COLO668 (cell line): ENCODE measurements at regions not wholly inside any gene's neighbourhood (a gene's known extent, or its start where the extent isn't known, plus 50 kb on each side); places are given as distances from the start of the nearest gene placed in this dataset.

ENCODE experiments used
- DNase-seq: peaks from one replicate; lab custom pipeline; 2025; ENCODE audit not compliant: unreplicated experiment; lab: John Stamatoyannopoulos, UW

DNA sequence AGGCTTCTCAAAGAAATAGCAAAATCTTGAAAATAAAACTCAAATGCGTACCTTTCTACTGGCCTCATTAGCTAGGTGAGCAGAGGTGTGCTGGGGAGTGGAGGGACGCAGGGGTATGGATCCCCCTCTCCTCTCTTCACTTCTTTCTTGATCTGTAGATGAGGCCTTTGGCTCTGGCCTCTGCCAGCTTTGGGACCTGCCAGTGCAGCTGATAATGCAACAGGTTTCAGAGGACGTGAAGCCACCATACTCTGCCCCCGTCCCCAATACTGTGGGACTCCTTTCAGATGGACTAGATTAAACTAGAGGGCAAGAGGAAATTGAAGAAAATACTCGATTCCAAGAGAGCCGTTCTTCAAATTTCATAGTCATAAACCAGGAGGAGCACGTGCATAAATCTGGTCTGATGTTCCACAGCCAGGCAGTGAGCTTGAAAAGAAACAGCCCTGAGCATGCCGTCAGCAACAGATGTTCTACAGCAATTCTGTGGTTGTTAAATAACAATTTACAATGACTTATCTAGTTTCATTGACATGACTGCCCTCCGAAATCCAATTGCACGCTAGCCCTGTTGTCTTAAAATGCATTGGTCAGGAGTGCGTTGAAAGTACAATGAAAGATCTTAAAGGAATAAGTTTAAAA lies 245.3 kb upstream of the FOXQ1 start:
- DNase-seq, result no peak

DNA sequence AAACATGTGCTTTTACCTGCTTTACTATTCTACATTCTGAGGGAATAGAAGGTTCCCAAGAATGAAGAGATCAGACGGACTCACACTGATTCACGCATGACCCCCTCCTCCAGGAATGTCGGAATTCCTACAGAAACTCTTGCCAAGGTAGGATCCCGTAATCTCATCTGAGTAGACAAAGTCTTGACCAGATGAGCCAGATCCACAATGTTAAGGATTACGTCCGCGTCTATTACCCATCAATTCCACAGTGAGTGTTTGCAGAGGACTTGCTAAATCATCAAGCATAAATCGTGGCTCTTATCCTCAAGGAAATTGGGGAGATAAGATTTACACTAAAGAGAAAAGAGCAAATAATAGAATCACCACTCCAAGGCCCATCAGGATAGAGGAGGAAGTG lies 245.9 kb upstream of the FOXQ1 start:
- DNase-seq, result no peak

DNA sequence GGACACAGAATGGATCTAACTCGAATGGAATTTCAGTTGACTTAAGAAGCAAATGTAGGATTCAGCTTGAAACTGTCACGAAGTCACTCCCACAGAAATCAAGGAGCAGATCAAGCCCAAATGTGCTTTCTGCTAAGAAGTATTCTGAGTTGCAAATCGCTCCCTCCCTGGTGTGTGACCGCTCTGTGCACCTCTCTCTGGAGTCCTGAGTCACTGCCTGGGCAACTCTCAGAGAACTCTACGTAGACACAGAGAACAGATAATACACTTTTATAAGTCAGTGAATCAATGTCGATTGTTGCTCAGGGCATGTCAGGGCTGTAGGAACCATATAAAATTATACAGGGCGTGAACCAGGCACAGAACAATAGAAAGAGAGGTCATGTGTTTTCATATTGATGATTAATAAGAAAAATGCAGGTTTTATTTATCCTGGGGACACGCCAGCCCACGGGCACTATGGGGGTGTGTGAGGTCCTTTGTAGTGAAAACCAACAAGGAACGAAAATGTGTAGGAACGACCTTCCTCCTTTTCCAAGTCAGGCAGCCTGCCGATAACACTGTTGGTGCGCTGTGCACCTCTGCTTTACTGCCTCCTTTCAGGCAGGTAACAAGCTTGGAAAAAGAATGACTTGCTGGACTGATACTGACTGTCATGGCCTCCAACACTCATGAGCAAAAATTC lies 248.1 kb upstream of the FOXQ1 start:
- DNase-seq, result no peak

DNA sequence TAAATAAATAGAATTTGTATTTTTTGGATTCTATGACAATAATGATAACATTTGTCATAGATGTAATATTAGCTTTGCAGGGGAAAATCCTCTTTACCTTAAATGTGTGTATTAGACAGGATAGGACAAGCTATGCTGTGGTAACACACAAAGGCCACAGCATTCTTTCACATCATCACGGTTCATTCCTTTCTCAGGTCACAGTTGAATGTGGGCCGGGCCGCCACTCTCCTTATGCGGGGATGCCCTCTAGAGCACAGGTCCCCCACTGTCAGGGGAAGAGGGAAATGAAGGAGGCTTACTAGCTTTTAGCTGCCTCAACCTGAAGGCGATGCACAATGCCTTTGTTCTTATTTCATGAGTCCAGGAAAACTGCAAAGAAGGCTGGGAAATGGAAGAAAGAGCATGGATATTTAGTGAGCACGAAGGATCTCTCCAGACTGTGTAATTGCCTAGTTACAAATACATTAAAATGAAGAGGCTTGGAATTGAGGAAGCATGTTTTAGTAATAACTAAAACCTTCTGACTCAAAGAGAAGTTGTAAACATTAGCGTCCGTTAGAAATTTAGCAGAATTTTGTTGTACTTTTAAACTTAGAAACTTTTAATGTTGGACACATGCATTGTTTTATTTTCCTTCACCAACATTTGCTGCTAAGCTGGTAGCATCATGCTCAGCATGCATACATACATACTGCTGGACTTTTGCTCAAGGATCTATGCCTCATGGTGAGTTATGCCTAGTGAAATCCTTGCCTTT lies 248.9 kb upstream of the FOXQ1 start:
- DNase-seq, result no peak

DNA sequence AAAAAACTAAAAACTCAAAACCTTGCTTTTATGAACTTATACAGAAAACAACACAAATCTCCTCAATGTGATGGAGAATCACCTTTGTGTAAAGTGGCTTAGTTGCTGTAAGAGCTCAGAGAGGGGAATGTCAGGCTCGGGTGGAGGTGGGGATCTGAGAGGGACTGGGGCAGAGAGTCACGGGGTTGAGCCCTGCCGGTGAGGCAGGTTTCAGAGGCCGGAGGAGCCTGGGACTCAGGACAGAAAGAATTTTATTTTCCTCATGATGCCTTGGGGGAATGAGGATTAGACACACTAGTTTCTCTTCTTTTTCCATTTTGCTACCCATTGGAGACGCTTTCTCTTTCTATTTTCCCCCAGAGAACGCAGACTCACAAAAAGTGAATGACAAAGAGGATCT lies 252.3 kb upstream of the FOXQ1 start:
- no peak for DNase-seq

DNA sequence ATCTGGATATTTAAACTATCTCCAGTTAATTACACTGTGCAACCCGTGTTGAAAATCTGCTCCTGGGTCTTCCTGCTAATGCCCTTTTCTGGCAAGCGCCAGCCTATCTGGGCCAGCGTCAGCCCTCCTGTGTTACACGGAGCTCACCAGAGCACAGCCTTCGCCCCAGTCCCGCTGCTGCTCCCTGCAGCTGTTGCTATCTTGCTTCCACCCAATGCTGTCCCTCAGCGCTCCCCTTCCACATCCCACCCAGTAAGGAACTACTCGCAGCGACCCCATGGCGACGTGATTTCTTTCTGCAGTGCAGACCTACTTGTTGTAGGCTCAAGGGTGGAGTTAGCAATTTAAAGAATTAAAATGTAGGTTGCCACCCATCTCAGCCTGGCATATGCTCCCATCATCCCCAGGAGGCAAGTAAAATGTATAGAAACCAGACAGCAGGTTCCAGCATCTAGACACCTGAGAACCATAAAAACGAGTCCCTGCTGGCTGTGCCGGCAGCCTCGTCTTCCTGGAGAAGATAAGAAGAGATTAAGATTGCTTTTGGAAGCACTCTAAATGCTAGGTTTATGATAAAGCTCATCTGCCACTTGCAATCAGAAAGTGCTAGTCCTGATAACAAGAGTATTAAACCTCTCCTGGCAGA lies 254.3 kb upstream of the FOXQ1 start:
- DNase-seq, result no peak

DNA sequence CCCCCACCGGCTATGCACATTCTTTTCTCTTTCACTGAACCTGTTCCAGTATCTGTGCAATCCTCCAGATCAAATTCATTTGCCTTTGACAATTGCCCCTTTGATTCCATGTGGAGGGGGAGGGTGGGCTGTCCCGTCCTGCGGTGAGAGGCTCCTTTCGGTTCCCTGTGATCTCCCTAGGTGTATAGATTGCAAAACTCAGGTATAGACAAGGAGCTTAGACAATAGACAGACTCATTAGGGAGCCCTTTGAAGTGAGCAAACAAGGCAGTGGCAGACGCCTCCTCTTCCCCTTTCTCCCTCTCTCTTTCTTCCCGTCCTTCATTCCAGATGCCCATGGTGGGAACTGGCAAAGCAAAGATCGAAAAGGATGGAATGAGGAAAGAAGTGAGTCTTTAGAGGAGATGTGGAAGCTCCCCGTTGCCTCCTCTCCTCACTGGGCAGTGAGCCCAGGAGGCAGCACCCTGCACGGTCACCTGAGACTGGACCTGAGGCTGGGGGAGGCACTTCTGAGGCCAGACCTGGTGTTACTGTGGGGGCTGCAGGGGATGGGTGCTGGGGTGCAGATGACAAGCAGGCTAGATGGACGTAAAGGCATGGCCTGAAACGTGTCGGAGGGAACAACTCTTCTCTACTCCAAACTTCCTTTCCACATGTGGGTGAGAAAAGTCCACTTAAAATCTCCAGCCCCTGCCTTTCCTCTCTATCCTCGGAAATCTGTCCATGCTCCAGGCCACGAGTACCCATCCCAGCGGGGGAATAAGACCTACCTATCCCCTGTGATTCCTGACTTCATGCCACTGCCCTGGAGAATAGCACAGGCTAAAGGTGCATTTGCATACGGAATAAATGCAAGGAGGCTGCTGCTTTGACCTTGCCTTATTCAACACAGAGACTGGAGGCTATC lies 256.6 kb upstream of the FOXQ1 start:
- no peak for DNase-seq

DNA sequence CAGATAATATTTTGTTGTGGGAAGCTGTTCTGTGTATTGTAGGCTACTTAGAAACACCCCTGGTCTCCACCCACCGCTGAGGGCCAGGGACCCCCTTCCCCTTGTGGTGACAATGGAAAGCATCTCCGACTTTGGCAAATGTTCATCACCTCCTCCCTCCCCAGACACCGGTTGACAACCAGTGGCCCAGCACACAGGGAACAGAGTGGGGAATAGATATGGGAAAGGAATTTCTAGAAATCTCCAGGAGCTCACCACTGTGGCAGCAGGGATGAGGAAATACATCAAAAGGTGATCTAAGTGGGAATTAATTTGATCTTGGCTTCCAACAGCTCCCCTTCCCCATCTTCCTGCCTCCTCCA lies 257.3 kb upstream of the FOXQ1 start:
- no peak for DNase-seq

DNA sequence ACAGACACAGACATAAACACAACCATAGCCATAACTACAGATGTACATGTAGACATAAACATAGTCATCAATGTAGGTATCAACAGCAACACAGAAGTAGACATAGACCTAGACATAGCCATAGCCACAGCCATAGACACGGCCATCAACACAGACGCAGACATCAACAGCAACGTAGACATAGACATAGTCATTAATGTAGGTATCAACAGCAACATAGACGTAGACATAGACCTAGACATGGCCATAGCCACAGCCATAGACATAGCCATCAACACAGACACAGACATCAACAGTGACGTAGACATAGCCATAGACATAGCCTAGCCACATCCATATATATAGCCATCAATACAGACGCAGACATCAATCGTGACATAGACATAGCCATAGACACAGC lies 258.3 kb upstream of the FOXQ1 start:
- no peak for DNase-seq

DNA sequence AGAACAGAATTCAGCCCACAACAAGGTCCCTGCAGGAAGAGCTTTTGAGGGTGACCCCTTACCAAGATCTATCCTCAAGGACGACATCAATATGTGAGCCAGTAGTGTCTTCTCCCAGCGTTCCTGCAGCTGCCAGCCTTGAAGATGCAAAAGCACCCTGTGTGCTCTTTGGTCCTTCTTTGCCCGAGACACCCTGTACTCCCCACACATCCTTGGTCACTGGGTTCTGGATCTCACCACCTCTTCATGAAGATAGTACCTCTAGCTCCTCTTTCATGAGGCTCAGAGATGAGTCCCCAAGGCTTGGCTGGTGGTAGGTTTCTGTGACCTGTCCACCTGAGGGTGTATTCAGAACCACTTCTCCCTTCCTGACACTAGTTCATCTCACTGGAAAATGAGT lies 259.6 kb upstream of the FOXQ1 start:
- DNase-seq, result no peak

DNA sequence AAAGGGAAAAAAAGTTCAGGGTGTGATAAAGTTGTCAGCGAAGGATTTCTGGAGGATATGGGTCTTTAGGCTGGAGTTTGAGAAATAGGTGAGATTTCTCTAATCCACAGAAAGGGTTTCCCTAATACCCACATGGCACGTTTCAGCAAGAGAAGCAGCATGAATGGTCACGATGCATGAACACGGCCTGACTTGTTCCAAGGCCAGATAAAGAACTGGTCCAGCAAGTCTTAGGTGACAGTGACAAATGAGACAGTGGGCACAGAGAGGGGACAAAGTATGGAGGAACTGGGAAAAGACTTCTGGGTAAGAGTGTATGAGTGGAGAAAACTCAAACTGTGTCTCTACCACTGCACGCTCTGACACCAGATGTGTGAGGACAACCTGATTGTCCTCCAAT lies 262.0 kb upstream of the FOXQ1 start:
- DNase-seq, result no peak

DNA sequence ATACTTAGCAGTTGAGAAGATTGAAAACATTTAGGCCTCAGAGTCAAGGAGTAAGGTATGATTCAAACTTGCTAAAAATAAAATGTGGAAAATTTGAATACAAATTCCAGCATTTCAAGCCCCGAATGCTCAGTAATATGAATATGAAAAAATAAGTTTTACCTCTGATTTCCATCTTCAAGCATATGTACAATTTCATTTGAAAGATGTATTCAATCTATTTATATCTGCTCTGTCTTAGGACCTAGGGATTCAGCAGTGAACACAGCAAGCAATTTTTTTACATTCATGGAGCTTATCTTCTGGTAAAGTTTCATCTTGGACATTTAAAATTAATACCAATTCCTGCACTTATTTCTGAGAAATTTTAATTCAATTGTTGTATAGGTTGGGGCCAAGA lies 262.7 kb upstream of the FOXQ1 start:
- no peak for DNase-seq

DNA sequence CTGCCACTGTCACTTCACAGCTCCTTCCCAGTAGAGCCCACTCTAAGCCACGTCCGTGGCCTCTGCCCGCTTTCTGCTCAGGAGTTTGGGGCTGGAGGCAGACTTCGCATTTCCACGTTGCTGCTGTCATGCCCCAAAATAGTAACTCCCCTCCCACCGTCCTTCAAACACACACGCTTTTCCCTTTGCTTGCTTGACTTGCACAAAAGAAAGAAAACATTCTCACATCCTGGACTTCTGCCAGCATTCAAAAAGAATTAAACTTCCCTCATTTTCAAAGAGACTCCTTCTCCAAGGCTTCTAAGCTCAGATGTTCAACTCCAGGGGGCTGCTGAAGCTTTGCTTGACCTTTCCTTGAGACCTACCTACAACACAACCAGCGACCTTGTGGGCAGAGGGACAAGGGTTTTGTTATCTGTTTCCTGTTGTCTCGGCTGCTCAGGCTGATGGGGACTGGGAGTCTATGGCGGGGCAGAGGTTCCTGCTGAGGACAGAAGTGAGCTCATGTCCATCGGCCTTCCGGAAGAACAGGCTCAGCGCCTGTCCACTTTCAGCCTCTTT lies 263.8 kb upstream of the FOXQ1 start:
- no peak for DNase-seq

DNA sequence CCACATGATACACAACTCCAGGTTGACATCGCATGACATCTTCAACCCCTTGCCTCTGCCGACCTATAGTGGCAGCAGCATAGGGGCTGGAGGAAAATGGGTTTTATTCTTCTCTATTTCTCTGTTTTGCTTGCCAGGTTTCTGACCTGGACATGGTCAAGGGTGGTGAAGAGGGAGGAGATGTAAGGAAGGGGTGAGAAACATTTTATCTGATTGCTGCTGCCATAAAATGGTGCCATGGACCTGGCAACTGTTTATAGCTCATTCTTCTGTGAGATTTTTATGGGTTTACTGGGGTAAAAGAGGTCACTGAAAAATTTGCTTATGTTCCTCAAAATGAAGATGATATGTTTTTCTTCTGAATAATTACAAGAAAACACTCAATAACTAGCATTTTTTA lies 266.7 kb upstream of the FOXQ1 start:
- DNase-seq, result no peak

DNA sequence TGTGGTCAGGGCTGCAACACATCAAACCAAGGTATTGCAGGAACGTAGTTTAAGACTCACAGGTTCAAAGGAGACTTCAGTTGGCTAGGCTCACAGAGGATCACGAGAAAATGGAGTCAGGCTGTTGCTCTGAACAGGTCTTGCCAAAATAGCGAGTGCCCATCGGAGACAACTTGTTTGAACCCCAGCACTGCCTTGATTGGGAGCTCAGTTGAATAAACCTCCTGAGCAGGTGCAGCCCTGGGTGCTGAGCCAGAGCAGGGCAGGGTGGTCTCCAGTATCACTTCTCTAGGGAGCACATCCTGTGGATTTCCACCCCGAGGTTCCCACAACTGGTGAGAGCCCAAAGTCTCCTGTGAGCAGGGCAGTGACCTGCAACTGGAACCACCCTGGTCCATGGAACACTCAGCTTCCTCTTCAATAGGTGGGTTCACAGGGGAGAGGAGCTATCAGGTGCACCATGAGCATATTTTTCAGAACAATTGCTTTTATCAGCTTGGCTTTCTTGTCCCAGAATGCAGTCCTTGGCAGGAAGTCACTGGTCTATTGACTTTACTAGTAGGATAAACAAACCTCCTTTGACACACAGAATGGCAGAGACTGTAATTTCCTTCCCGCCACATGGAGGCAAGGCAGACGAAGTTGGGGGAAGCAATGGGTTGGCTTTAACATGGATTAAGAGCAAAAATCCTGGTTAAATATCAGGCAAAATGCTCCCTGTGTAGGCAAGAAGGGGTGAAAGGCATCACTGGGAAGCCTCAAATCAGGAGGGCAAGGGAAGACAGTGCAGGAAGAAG lies 267.7 kb upstream of the FOXQ1 start:
- DNase-seq, result no peak

DNA sequence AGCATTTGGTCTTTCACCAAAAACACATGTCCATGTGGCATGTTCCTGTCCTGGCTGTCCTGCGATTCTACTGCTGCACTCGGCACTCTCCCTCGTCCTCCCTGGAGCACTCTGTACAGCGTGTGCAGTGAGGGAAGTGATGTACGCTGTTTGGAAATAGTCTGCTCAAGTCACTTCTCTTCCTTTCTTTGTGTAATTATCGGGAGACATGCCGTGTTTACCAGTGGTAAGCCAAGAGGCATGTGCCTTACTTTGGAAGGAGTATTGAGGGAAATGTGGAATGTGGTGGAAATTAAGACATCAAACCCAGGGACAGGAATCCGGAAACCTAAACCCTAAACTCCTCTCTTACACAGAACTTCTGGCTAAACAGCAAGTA lies 268.5 kb upstream of the FOXQ1 start:
- DNase-seq, result no peak

DNA sequence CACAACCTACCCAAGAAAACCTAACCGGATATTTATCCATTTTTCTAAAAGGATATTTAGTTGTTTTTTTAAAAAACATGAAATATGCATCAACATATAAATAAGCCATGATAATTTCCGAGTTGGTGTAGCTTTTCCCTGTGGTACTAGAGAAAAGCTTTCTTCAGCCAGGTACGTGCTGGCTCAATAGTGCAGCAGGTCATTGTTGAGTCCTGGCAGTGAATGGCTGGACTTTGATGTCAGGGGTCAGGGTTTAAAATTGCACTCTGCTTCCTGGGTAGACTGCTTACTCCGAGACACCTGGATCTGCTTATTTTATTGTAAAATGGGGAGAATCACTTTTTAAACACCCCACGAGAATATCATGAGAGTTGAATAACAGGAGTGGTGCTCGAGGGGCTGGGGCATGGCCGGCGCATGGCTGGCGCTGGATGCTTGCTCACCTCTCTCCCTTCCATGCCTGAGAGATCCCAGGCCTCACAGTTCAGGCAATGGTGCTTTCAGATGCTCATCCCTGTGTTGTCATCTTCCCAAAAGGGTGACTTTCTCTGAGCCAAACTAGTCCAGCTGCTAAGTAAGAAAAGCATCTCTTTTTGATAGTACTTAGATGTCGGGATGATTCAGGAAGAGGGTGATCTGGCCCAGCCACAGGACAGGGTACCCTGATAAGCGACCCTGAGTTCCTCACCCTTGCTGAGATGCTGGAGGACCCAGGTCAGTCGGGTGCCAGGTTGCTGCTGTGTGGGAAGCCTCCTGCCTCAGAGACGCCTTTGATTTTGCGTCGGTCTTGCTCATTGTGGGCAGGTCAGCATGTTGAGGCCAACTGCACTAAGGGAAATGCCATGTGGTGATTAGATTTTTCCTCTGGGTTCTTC lies 269.1 kb upstream of the FOXQ1 start:
- no peak for DNase-seq

DNA sequence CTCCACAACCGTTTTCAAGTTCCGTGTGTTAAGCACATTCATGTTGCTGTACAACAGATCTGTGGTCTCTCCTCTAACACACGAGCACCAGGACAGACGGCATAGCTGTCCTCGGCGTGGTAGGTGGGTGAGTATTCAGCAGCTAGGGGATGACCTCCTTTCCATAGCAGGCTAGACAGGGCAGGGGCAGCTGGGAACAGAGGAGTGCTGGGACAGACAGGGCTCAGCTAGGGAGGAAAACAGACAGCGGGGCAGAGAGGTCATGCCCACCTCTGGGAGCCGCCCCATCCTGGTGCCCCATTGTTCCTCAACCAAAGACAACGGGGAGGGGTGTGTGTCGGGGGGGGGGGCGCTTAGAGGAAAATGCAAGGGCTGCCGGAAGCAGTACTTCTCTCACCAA lies 271.5 kb upstream of the FOXQ1 start:
- no peak for DNase-seq

DNA sequence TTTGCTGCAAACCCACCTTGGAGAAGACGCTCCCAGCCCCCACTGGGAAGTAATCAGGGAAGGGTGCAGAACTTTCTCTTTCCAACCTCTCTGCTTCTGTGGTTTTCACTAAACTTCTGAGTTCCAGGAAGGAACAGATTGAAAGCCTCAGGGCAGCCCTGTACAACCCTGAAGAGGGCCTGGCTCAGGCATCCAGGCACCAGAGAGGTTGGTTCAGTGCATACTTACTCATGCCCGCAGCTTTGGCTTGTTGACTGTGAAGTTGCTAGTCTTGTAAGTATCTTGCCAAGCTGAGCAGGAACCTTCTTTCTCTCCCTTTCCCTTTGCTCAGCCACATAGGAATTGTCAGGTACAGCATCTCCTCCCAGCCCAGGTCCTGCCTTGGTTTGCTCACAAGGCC lies 272.2 kb upstream of the FOXQ1 start:
- DNase-seq, result no peak
